Hippocampal formation (tissue), 2 donors: ENCODE measurements at regions not wholly inside any gene's neighbourhood (a gene's known extent, or its start where the extent isn't known, plus 50 kb on each side); places are given as distances from the start of the nearest gene placed in this dataset.
"Not testable (repeated sequence)": the region's sequence is repeated elsewhere in the genome, so short reads cannot be mapped to it uniquely, and the experiment has no call there.

Experiments
- DNase-seq, 2 donors: peaks; one replicate each; lab custom pipeline; 2025; lab: John Stamatoyannopoulos, UW

DNA sequence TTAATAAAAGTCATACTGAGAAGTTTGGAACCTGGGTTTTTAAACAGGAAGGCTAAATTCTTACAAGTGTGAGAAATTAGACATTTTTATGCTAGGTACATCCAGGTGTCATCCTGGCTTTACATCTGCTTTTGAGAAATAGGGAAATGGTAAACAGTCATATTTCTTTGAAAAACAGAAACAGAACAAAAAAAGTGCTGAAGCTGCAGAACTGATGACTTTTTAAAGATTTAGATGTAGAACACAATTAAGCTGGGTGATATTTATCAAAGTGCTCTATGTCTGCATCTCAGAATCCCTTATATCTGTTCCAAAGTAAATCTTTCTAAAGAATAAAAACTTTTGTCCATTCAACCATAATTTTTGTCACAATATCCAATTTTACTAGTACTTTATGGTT is 282.9 kb upstream of the ATXN7L3B start:
- DNase-seq = no peak

DNA sequence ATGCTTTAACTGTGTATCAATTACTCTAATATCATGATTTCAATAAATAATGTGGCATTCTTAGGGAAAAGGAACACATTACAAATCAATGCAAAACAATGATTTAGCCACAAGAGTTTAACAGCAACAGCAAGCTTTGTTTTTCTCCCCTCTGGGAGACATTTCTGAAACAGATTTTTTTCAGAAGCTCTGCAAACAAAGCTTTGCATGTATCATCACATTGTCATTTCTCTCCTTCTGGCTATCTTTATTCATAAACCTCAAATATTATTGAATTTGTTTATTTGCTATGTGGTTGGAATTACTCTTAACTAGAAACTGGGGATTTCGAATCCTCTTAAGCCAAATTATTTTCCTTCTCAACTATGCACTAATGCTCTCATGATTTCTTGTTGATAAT is 278.4 kb upstream of the ATXN7L3B start:
- DNase-seq = no peak

- no peak for DNase-seq
Measured at GRCh38 chr12:74264692-74265091, 272.9 kb upstream of the ATXN7L3B start.

DNA sequence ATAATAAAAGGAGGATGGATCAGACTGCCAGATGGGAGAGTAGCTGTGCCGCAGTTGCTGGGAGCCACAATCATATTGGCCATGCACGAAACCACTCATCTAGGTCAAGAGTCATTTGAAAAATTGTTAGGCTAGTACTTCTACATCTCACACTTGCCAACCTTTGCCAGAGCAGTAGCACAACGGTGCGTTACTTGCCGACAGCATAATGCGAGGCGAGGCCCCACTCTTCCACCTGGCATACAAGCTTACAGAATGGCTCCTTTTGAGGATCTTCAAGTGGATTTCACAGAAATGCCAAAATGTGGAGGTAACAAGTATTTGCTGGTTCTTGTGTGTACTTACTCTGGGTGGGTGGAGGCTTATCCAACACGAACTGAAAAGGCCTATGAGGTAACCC is 268.3 kb upstream of the ATXN7L3B start:
- DNase-seq = not testable (repeated sequence)

DNA sequence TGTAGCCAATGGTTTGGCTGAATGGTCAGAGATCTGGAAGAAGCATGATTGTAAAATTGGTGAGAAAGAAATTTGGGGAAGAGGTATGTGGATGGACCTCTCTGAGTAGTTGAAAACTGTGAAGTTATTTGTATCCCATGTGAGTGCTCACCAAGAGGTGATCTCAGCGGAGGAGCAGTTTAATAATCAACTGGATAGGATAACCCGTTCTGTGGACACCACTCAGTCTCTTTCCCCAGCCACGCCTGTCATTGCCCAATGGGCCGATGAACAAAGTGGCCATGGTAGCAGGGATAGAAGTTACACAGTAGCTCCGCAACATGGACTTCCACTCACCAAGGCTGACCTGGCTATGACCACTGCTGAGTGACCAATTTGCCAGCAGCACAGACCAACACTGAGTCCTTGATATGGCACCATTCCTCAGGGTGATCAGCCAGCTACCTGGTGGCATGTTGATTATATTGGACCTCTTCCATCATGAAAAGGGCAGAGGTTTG is 257.4 kb upstream of the ATXN7L3B start:
- no peak for DNase-seq

DNA sequence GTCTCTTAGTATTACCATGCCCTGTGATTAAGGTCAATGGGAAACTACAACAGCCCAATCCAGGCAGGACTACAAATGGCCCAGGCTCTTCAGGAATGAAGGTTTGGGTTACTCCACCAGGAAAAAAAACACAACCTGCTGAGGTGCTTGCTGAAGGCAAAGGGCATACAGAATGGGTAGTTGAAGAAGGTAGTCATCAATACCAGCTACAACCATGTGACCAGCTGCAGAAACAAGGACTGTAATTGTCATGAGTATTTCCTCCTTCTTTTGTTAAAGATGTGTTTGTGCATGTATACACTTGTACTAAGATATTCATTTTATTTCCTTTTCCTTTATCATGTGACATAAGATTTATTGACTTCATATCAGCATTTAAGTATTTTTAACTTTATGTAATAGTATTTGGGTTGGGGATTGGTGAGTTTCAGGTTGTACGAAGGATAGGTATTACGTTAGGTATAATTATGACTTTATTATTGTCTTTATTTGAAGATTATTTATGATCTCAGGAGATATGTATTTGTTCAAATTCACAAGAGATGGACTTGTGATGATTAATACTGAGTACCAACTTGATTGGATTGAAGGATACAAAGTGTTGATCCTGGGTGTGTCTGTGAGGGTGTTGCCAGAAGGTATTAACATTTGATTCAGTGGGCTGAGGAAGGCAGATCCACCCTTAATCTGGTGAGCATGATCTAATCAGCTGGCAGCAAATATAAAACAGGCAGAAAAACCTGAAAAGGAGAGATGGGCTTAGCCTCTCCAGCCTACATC is 256.0 kb upstream of the ATXN7L3B start:
- not testable (repeated sequence) for DNase-seq

GRCh38 chr12:74283646-74284045 is 254.0 kb upstream of the ATXN7L3B start:
- no peak for DNase-seq

GRCh38 chr12:74285773-74286172 is 251.9 kb upstream of the ATXN7L3B start:
- DNase-seq = no peak

GRCh38 chr12:74286254-74286653 is 251.4 kb upstream of the ATXN7L3B start:
- DNase-seq = no peak

DNA sequence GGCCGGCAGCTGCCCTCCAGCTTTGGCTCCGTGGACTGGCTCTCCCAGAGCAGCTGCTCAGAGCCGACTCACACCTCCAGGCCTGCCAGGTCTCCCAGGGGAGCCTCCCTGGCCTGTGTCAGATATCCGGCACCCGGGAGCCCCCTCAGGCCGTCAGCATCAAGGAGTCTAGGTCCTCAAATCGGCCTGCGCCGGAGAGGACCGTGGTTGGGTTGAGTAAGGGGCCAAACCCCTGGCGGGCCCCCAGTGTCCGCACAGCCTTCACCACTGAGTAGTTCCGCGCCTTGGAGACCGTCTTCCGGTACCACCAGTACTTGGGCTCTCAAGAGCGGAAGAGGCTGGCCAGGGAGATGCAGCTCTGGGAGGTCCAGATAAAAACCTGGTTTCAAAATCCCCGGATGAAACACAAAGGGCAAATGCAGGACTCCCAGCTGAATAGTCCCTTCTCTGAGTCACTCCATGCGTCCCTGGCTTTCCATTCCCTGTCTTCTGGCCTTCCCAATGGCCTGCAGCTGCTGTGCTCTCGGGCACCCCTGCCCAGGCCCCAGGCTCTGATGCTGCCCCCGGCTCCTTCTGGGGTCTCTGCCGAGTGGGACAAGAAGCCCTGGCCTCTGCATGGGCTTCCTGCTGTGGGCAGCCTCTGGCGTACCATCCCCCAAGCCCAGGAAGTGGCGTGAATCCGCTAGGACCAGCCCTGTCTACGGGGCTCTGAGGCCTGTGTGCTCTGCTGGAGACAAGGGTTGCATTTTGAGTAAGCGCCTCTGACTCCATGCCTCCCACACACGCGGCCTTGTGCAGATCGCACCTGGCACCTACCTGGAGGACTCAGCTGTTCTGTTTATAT is 245.1 kb upstream of the ATXN7L3B start:
- DNase-seq = no peak

DNA sequence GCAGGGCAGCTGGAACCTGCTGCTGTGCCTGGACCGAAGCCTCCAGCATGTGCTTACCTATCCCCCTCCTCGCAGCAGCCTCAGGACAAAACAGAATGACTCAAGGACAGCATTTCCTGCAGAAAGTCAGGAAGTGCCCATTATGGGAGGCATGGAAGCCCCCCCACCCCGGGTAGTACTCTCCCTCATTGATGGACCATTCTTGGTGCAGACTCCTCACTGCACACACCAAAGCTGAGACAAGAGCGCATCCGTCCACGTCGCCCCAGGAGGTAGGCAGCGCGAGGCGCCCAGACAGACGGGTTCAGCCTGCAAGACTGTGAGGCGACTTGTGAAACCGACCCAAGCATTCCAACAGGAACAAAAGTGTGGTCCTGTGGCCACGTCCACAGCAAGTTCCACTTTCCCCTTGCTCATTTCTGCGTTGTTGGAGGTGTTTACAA is 243.9 kb upstream of the ATXN7L3B start:
- no peak for DNase-seq

GRCh38 chr12:74317078-74317601 is 220.5 kb upstream of the ATXN7L3B start:
- peak in 1 of 2 donors; percentile 47 for DNase-seq

DNA sequence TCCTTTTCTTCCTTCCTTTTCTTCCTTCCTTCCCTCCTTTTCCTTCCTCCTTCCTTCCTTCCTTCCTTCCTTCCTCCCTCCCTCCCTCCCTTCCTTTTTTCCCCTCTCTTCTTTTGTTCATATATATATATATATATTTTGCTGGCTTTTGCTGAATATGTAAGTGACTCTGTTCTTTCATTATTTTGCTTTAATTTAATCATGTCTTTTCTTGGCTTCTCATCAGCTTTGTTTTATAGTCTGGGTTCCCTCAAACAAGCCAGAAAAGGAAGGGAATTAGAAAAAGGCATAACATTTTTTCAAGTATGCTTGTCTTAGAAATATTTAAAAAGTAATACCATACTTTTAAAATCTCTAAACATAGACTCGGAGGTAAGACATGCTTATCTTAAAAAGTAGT is 219.9 kb upstream of the ATXN7L3B start:
- no peak for DNase-seq

GRCh38 chr12:74319886-74320285 is 217.7 kb upstream of the ATXN7L3B start:
- DNase-seq = no peak

DNA sequence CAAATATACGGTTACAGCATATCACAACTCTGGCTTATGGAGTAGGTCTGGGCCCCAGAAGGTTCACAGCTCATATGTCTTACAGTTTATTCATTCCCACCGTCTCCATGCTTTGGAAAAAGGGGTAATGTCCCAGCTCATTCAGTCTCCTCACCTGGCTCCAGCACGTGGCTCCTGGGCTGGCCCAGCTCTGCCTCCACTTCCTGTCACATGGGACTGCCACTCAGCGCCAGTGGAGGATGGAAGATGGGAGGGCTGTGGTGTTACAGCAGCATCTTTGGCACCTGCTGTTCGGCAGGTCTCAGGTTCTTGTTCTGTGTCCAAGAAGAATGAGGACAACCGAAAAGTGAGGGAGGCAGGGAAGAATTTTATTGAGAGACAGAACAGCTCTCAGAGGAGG is 216.3 kb upstream of the ATXN7L3B start:
- DNase-seq = no peak

GRCh38 chr12:74322792-74323191 is 214.8 kb upstream of the ATXN7L3B start:
- DNase-seq = no peak

DNA sequence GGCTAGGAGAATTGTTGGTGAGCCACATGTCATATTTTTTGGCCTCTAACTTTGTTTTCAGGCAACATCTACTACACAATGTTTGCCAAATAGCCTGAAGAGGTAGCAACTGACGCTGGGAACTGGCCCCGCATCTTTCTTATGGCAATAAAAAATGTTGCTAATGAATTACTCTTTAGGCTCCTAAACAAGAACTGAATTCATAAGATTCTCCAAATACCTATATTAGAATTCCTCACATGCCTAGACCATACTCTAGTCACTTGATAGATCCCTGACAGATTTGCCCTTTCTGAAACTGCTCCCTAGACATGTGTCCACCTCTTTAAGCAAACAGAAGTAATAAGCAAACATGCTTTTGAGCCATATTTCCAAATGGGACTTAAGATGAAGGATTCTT is 209.0 kb upstream of the ATXN7L3B start:
- DNase-seq = no peak

DNA sequence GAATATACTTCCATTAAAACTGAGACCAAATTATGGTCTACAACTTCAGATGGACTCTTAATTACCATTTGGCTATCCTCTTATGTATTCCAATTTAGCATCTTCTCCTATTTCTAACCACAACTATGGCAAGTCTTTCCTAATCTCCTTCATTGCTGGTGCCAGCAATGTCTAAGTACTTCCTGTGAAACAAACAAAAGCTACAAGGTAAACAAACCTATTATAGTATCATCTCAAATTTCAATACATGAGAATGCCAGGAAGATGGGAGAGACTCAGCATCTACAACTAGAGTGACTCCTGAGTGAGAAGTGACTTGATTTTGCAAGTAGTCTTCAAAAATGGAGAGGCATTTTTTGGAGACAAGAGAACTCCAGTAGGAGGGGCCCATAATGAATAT is 202.9 kb upstream of the ATXN7L3B start:
- no peak for DNase-seq

- no peak for DNase-seq
Measured at GRCh38 chr12:74337951-74338350, 199.7 kb upstream of the ATXN7L3B start.

DNA sequence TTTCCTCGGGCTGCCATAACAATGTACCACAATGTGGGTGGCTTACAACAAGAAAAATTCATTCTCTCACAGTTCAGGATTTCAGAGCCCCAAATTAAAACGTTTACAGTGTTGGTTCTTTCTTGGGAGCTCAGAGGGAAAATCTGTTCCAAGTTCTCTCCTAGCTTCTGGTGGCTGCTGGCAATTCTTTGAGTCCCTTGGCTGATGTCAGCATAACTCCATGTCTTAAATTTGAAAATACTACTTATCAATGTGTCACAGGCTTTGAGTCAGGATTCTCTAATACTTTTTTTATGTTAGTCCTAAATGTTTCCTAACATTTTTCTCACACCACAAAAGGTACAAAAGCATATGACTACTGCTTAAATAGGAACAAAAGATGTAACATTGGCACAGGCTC is 198.4 kb upstream of the ATXN7L3B start:
- DNase-seq = no peak

GRCh38 chr12:74349925-74350324 is 187.7 kb upstream of the ATXN7L3B start:
- no peak for DNase-seq

DNA sequence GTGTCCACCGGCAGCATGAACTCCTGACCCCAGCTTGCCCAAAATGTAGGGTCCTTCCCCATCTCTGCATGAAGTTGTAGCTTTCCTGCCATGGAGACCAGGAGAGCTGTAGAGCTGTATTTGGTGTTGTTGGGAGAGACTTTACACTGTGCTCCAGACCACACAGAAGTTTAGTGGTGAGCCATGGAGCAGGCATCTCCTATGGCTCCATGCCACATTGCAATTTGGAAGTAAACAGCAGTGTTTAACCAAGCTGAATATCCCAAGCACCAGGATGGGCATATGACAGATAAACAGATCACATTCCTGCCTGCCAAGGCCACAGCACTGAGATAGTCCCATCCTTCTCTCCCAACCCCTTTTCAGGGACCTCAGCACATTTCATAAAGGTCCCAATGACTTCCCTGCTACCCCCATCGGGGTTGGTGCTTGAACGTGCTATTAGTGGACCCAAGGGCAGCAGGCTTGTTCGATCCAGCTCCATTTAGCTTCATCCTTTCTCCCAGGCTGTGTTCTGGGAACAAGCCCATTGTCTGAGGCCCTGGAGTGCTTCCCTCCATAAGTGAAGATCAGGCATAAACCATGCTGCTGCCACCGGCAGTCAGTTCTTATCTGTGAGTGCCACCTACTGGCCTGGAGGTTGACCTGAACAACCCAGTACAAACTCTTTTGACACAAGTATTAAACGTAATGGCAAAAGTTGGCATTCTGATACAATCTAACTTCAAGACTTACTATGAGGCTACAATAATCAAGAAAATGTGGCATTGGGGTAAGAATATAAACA is 172.3 kb upstream of the ATXN7L3B start:
- no peak for DNase-seq
